HEK293 (cell line): ENCODE measurements at regions not wholly inside any gene's neighbourhood (a gene's known extent, or its start where the extent isn't known, plus 50 kb on each side); places are given as distances from the start of the nearest gene placed in this dataset.

Experiments
- CTCF ChIA-PET: fragments of 350-600 bp; formaldehyde crosslinking; extraction: SDS; loops from one replicate; lab custom pipeline; 2021; ENCODE audit warnings: antibody characterized with exemption; lab: Yijun Ruan, JAX
- POLR2A ChIA-PET: fragments of 300-600 bp; formaldehyde crosslinking; extraction: SDS; loops from one replicate; lab custom pipeline; 2020; ENCODE audit warnings: antibody characterized with exemption, inconsistent platforms; lab: Yijun Ruan, JAX
- H3K27ac ChIP-seq: fragments of 200-500 bp; sonication (Bioruptor generic); 2 replicates; pipeline ENCODE4 v1.5.1; 2014; ENCODE audit warnings: low read depth, low read length, control low read depth, inconsistent platforms; ENCODE audit errors: extremely low read depth
- H3K36me3 ChIP-seq, 2 experiments: fragments of 200-500 bp in 1 of 2; sonication (Bioruptor generic) in 1 of 2; 1 replicate in 1 of 2; 2 replicates in 1 of 2; pipeline ENCODE4 v1.5.1; 2014 to 2017; ENCODE audit warnings: inconsistent platforms in 2 of 2, low read length in 2 of 2; ENCODE audit not compliant: control insufficient read depth in 2 of 2, insufficient read depth in 1 of 2
- H3K4me1 ChIP-seq: fragments of 200-500 bp; sonication (Bioruptor generic); 2 replicates; pipeline ENCODE4 v1.5.1; 2014; ENCODE audit warnings: mild to moderate bottlenecking, low read length, inconsistent platforms; ENCODE audit not compliant: control insufficient read depth, insufficient read depth
- H3K4me3 ChIP-seq: 2 replicates; pipeline ENCODE4 v1.5.1; 2011; ENCODE audit warnings: low read depth, mild to moderate bottlenecking, control low read depth, low read length, moderate library complexity
- H3K9me3 ChIP-seq: fragments of 200-500 bp; sonication (Bioruptor generic); 2 replicates; pipeline ENCODE4 v1.5.1; 2014; ENCODE audit warnings: low read depth, low read length, inconsistent platforms; ENCODE audit not compliant: control insufficient read depth, insufficient read depth
- FEZF1 ChIP-seq: fragments of 450-650 bp; formaldehyde crosslinking; IDR thresholded peaks from 2 replicates; pipeline ENCODE4 v1.5.1; 2016; ENCODE audit warnings: missing biosample characterization, missing genetic modification characterization
- GLIS1 ChIP-seq: fragments of 450-650 bp; formaldehyde crosslinking; IDR thresholded peaks from 2 replicates; pipeline ENCODE4 v1.5.1; 2016; ENCODE audit warnings: missing biosample characterization, missing genetic modification characterization
- SP3 ChIP-seq: fragments of 450-650 bp; formaldehyde crosslinking; IDR thresholded peaks from 2 replicates; pipeline ENCODE4 v1.5.1; 2016; ENCODE audit warnings: missing biosample characterization, missing genetic modification characterization
- YY2 ChIP-seq: fragments of 450-650 bp; formaldehyde crosslinking; IDR thresholded peaks from 2 replicates; pipeline ENCODE4 v1.5.1; 2016; ENCODE audit warnings: missing biosample characterization, missing genetic modification characterization
- ZFHX2 ChIP-seq: fragments of 450-650 bp; formaldehyde crosslinking; conservative IDR thresholded peaks from 2 replicates; pipeline ENCODE4 v1.5.1; 2016; ENCODE audit warnings: missing biosample characterization, missing genetic modification characterization
- ZIC2 ChIP-seq: fragments of 450-650 bp; formaldehyde crosslinking; IDR thresholded peaks from 2 replicates; pipeline ENCODE4 v1.5.1; 2016; ENCODE audit warnings: missing biosample characterization, missing genetic modification characterization
- ZNF114 ChIP-seq: fragments of 450-650 bp; formaldehyde crosslinking; IDR thresholded peaks from 2 replicates; pipeline ENCODE4 v1.5.0; 2017; ENCODE audit warnings: missing biosample characterization, missing genetic modification characterization
- ZNF121 ChIP-seq: fragments of 450-650 bp; formaldehyde crosslinking; IDR thresholded peaks from 2 replicates; pipeline ENCODE4 v1.5.1; 2016; ENCODE audit warnings: missing biosample characterization, missing genetic modification characterization
- ZNF175 ChIP-seq: fragments of 450-650 bp; formaldehyde crosslinking; IDR thresholded peaks from 2 replicates; pipeline ENCODE4 v1.5.1; 2016; ENCODE audit warnings: missing biosample characterization, missing genetic modification characterization
- ZNF26 ChIP-seq: fragments of 450-650 bp; formaldehyde crosslinking; IDR thresholded peaks from 2 replicates; pipeline ENCODE4 v1.5.1; 2016; ENCODE audit warnings: missing biosample characterization, missing genetic modification characterization
- ZNF302 ChIP-seq: fragments of 450-650 bp; formaldehyde crosslinking; IDR thresholded peaks from 2 replicates; pipeline ENCODE4 v1.5.1; 2016; ENCODE audit warnings: missing biosample characterization, missing genetic modification characterization, low read depth
- ZNF324 ChIP-seq: fragments of 450-650 bp; formaldehyde crosslinking; IDR thresholded peaks from 2 replicates; pipeline ENCODE4 v1.5.1; 2016; ENCODE audit warnings: missing biosample characterization, missing genetic modification characterization
- ZNF341 ChIP-seq: fragments of 450-650 bp; formaldehyde crosslinking; IDR thresholded peaks from 2 replicates; pipeline ENCODE4; 2016; ENCODE audit warnings: low read depth, missing biosample characterization, missing genetic modification characterization
- ZNF37A ChIP-seq: fragments of 450-650 bp; IDR thresholded peaks from 2 replicates; pipeline ENCODE4 v1.5.1; 2018; ENCODE audit warnings: missing biosample characterization, missing genetic modification characterization
- ZNF391 ChIP-seq: fragments of 450-650 bp; formaldehyde crosslinking; IDR thresholded peaks from 2 replicates; pipeline ENCODE4 v1.5.1; 2016; ENCODE audit warnings: low read depth, missing biosample characterization, missing genetic modification characterization, borderline replicate concordance
- ZNF426 ChIP-seq: fragments of 450-650 bp; formaldehyde crosslinking; IDR thresholded peaks from 2 replicates; pipeline ENCODE4 v1.5.1; 2017; ENCODE audit warnings: missing biosample characterization, missing genetic modification characterization, mild to moderate bottlenecking, inconsistent platforms, moderate library complexity
- ZNF501 ChIP-seq: fragments of 450-650 bp; formaldehyde crosslinking; IDR thresholded peaks from 2 replicates; pipeline ENCODE4 v1.5.1; 2016; ENCODE audit warnings: missing biosample characterization, missing genetic modification characterization
- ZNF548 ChIP-seq: fragments of 450-650 bp; formaldehyde crosslinking; IDR thresholded peaks from 2 replicates; pipeline ENCODE4 v1.5.1; 2016; ENCODE audit warnings: missing biosample characterization, missing genetic modification characterization
- ZNF571 ChIP-seq: fragments of 450-650 bp; formaldehyde crosslinking; IDR thresholded peaks from 2 replicates; pipeline ENCODE4 v1.5.0; 2017; ENCODE audit warnings: missing biosample characterization, missing genetic modification characterization
- ZNF623 ChIP-seq: fragments of 450-650 bp; formaldehyde crosslinking; IDR thresholded peaks from 2 replicates; pipeline ENCODE4 v1.5.1; 2016; ENCODE audit warnings: missing biosample characterization, missing genetic modification characterization
- ZNF658 ChIP-seq: fragments of 450-650 bp; formaldehyde crosslinking; IDR thresholded peaks from 2 replicates; pipeline ENCODE4; 2016; ENCODE audit warnings: missing biosample characterization, missing genetic modification characterization
- ZNF747 ChIP-seq: fragments of 450-650 bp; formaldehyde crosslinking; IDR thresholded peaks from 2 replicates; pipeline ENCODE4 v1.5.1; 2016; ENCODE audit warnings: missing biosample characterization, missing genetic modification characterization
- ZNF768 ChIP-seq: fragments of 450-650 bp; formaldehyde crosslinking; IDR thresholded peaks from 2 replicates; pipeline ENCODE4 v1.5.1; 2018; ENCODE audit warnings: missing biosample characterization, mild to moderate bottlenecking, missing genetic modification characterization
- ZSCAN4 ChIP-seq: fragments of 450-650 bp; formaldehyde crosslinking; IDR thresholded peaks from 2 replicates; pipeline ENCODE4 v1.5.1; 2017; ENCODE audit warnings: missing biosample characterization, missing genetic modification characterization
- TF ChIP-seq, protein P1 (sequence below): fragments of 450-650 bp; formaldehyde crosslinking; IDR thresholded peaks from 2 replicates; pipeline ENCODE4 v1.5.1; 2016; ENCODE audit warnings: missing biosample characterization, missing genetic modification characterization
- TF ChIP-seq, protein P2 (sequence below): fragments of 450-650 bp; formaldehyde crosslinking; IDR thresholded peaks from 2 replicates; pipeline ENCODE4; 2016; ENCODE audit warnings: missing biosample characterization, missing genetic modification characterization
- TF ChIP-seq, protein P3 (sequence below): fragments of 450-650 bp; IDR thresholded peaks from 2 replicates; pipeline ENCODE4 v1.5.1; 2018; ENCODE audit warnings: missing biosample characterization, mild to moderate bottlenecking, missing genetic modification characterization

GRCh38 chr5:71971862-71972261 is 135.4 kb upstream of the MAP1B start:
- H3K4me3 ChIP-seq: no peak overlapping the region
- TF ChIP-seq YY2 (tag by site-specific recombination): no peak
- TF ChIP-seq, protein P1, sequence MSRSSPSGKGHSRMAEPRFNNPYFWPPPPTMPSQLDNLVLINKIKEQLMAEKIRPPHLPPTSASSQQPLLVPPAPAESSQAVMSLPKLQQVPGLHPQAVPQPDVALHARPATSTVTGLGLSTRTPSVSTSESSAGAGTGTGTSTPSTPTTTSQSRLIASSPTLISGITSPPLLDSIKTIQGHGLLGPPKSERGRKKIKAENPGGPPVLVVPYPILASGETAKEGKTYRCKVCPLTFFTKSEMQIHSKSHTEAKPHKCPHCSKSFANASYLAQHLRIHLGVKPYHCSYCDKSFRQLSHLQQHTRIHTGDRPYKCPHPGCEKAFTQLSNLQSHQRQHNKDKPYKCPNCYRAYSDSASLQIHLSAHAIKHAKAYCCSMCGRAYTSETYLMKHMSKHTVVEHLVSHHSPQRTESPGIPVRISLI (tag by site-specific recombination): no peak
- TF ChIP-seq ZNF341 (tag by site-specific recombination): 0 out of 2 replicates have a peak, but pooled peaks have one; percentile 34
- TF ChIP-seq SP3 (tag by site-specific recombination): no peak
- no peak for TF ChIP-seq ZNF747
- TF ChIP-seq ZNF302 (tag by site-specific recombination): no peak
- TF ChIP-seq, protein P2, sequence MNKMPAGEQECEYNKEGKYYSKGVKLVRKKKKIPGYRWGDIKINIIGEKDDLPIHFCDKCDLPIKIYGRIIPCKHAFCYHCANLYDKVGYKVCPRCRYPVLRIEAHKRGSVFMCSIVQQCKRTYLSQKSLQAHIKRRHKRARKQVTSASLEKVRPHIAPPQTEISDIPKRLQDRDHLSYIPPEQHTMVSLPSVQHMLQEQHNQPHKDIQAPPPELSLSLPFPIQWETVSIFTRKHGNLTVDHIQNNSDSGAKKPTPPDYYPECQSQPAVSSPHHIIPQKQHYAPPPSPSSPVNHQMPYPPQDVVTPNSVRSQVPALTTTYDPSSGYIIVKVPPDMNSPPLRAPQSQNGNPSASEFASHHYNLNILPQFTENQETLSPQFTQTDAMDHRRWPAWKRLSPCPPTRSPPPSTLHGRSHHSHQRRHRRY (tag by site-specific recombination): no peak
- TF ChIP-seq ZNF623: no peak
- no peak for TF ChIP-seq ZNF658 (tag by site-specific recombination)
- TF ChIP-seq ZIC2: 0 out of 2 replicates have a peak, but pooled peaks have one; percentile 11
- no peak for TF ChIP-seq ZNF26 (tag by site-specific recombination)
- TF ChIP-seq ZNF548 (tag by site-specific recombination): no peak
- no peak for TF ChIP-seq ZSCAN4 (tag by site-specific recombination)
- TF ChIP-seq ZFHX2 (tag by site-specific recombination): peak; percentile 42; the same call in 1 of the 2 replicates
- TF ChIP-seq GLIS1 (tag by site-specific recombination): peak; percentile 59
- no peak for TF ChIP-seq ZNF175 (tag by site-specific recombination)
- TF ChIP-seq ZNF121 (tag by site-specific recombination): no peak
- no peak for TF ChIP-seq FEZF1 (tag by site-specific recombination)
- TF ChIP-seq ZNF571 (tag by site-specific recombination): no peak
- TF ChIP-seq, protein P3, sequence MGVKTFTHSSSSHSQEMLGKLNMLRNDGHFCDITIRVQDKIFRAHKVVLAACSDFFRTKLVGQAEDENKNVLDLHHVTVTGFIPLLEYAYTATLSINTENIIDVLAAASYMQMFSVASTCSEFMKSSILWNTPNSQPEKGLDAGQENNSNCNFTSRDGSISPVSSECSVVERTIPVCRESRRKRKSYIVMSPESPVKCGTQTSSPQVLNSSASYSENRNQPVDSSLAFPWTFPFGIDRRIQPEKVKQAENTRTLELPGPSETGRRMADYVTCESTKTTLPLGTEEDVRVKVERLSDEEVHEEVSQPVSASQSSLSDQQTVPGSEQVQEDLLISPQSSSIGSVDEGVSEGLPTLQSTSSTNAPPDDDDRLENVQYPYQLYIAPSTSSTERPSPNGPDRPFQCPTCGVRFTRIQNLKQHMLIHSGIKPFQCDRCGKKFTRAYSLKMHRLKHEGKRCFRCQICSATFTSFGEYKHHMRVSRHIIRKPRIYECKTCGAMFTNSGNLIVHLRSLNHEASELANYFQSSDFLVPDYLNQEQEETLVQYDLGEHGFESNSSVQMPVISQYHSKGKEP (tag by site-specific recombination): no peak
- no peak for TF ChIP-seq ZNF768 (tag by site-specific recombination)
- no peak for TF ChIP-seq ZNF324 (tag by site-specific recombination)
- TF ChIP-seq ZNF426 (tag by site-specific recombination): no peak
- no peak for TF ChIP-seq ZNF391
- TF ChIP-seq ZNF37A: no peak
- TF ChIP-seq ZNF114 (tag by site-specific recombination): no peak
- no peak for TF ChIP-seq ZNF501 (tag by site-specific recombination)
- TF ChIP-seq, all 188 proteins: peak for 4
- Histone ChIP-seq H3K27ac (no peak overlapping the region), H3K4me1 (no peaks in the 10 kb centered on the region), H3K9me3 (no peaks in the 10 kb centered on the region), H3K36me3 (no peaks in the 10 kb centered on the region)
- CTCF ChIA-PET: no interaction called here
- POLR2A ChIA-PET: no interaction called here
